ENCODE measurements at regions not wholly inside any gene's neighbourhood (a gene's known extent, or its start where the extent isn't known, plus 50 kb on each side); places are given as distances from the start of the nearest gene placed in this dataset.

DNA sequence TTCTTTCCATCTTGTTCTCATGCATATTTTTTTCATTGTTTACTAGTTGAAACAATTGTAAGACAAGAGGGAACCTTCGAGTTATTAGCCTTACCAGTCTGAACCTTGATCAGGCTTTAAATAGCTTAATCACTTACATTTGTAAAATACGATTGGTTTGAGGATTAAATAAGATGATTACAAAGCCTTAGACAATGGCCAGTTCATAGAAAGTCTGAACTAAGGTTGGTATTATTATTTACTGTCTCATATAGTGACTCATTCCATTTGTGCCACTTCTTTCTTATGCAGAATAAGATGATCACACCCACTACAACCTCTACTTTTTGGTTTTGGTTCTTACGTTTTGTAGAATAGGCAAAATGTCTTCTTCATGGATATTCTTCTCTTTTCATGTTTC, 94.1 kb downstream of the RPE65 start:
- H3K27ac Mint-ChIP-seq: no peak overlapping the region
- ATAC-seq (replicated peaks) (no peak), DNase-seq (no peak)
- no peaks in the 10 kb centered on the region for H3K36me3 Mint-ChIP-seq (ENCODE audit: insufficient read depth)
- H3K9me3 Mint-ChIP-seq: peaks cover 0 to 7% of the 10 kb centered on the region in 2 donors
- no peak overlapping the region for H3K4me3 Mint-ChIP-seq
- H3K27me3 Mint-ChIP-seq: peaks cover 0 to 6% of the 10 kb centered on the region in 2 donors
- no peaks in the 10 kb centered on the region for H3K4me1 Mint-ChIP-seq (ENCODE audit: low read depth in 2 of 2)

DNA sequence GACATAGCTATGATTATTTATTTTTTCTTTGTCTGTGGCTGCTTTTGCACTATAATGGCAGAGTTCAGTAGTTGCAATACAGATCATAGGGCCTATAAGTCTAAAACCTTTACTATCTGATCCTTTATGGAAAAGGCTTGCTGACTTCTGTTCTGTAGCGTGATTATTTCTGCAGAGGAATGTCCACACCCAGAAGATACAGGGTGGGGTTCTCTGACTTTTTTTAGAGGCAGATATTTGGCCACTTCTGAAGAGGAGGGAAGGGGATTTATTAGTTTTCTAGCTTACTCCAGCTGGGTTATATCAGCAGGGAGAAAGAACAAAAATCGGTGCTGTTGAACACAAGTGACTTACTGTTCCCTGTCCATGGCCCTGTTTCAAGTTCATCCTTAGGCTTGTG, 97.6 kb downstream of the RPE65 start:
- DNase-seq (no peak), ATAC-seq (replicated peaks) (no peak)
- no peaks in the 10 kb centered on the region for H3K36me3 Mint-ChIP-seq (ENCODE audit: insufficient read depth)
- H3K4me3 Mint-ChIP-seq: no peak overlapping the region
- H3K27ac Mint-ChIP-seq: no peak overlapping the region
- no peaks in the 10 kb centered on the region for H3K4me1 Mint-ChIP-seq (ENCODE audit: low read depth in 2 of 2)
- peaks cover 2 to 8% of the 10 kb centered on the region in 2 donors for H3K9me3 Mint-ChIP-seq
- no peaks in the 10 kb centered on the region for H3K27me3 Mint-ChIP-seq

DNA sequence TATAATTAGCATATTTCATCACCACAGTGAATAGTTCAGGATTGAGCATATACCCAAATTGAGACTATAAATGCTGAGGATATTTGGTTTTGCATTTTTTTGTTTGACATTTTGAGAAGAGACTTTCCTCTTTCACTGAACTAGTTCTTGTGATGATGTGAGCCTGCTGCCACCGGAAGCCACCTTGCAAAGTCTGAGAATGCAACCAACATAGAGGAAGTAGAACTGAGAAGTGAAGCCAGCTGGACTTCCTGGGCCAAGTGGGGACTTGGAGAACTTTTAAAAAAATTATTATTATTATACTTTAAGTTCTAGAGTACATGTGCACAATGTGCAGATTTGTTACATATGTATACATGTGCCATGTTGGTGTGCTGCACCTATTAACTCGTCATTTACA, 102.3 kb downstream of the RPE65 start:
- no peak overlapping the region for H3K4me3 Mint-ChIP-seq
- DNase-seq (no peak), ATAC-seq (replicated peaks) (peak; percentile 31)
- H3K4me1 Mint-ChIP-seq (ENCODE audit: low read depth in 2 of 2): no peaks in the 10 kb centered on the region
- H3K27me3 Mint-ChIP-seq: no peaks in the 10 kb centered on the region
- no peaks in the 10 kb centered on the region for H3K36me3 Mint-ChIP-seq (ENCODE audit: insufficient read depth)
- peaks cover 2 to 8% of the 10 kb centered on the region in 2 donors for H3K9me3 Mint-ChIP-seq
- no peak overlapping the region for H3K27ac Mint-ChIP-seq

DNA sequence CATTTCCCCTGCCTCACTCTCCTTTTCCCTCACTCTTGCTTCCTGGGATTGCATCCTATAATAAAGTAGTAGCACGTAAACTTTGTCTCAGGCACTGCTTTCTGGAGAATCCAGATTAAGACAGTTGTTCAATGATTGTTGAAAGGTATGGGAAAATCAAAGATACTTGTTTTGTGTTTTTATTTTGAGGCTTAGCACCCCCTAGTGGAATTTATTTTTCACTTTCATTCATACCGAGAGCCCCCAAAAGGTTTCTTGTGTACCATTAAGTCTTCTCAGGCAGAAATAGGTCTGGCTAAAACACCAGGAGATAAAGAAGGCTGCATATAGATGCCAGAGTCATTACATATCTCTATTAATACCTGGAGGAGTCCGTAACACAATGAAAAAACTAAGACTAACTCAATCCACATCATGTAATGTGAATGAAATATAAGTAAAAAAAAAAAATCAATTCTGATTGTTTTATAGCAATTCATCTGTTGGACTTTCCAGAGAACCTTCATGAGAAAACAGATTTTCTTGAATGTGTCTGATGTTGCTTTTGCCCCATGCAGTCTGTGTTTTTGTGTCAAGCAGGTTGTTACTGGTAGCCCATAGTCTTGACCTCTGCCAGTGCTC, 103.5 kb downstream of the RPE65 start:
- Mint-ChIP-seq H3K27ac (no peak overlapping the region), H3K9me3 (peaks cover 2 to 8% of the 10 kb centered on the region in 2 donors), H3K4me3 (no peak overlapping the region), H3K27me3 (no peaks in the 10 kb centered on the region), H3K36me3 (ENCODE audit: insufficient read depth) (no peaks in the 10 kb centered on the region), H3K4me1 (ENCODE audit: low read depth in 2 of 2) (no peaks in the 10 kb centered on the region)
- ATAC-seq (replicated peaks): no peak
- no peak for DNase-seq

DNA sequence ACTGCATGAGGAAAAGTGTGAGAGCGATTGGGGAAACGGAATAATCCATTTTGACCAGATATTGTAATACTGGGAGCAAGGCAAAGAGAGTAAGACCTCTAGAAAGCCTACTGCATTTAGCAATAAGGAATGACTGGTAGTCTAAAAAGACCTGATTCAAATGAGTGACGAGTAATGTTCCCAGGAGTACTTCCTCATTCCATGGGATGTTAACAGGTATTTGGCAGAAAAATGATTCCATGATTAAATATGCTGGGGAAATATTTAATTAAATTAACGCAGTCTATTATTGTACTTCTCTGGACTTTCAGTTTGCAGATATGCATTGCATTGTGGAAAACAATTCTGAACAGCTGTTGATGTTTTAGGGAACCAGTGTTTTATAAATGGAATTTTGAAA, 105.5 kb downstream of the RPE65 start:
- no peaks in the 10 kb centered on the region for H3K4me1 Mint-ChIP-seq (ENCODE audit: low read depth in 2 of 2)
- DNase-seq (no peak), ATAC-seq (replicated peaks) (no peak)
- no peak overlapping the region for H3K4me3 Mint-ChIP-seq
- peaks cover 2 to 4% of the 10 kb centered on the region in 2 donors for H3K9me3 Mint-ChIP-seq
- no peak overlapping the region for H3K27ac Mint-ChIP-seq
- H3K36me3 Mint-ChIP-seq (ENCODE audit: insufficient read depth): no peaks in the 10 kb centered on the region
- no peaks in the 10 kb centered on the region for H3K27me3 Mint-ChIP-seq

DNA sequence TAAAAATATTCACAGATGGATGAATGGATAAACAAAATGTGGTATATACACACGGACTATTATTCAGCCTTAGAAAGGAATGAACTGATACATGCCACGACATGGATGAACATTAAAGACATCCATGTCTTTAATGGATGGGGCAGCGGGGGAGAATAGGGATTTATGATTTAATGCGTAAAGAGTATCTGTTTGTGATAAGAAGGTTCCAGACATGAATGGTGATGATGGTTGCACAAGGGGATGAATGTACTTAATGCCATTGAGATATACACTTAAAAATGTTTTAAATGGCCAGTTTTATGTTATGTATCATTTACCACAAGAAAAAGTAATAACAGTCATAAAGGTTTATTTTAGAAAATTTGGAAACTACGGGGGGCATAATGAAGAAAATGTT, 108.6 kb upstream of the WLS start:
- Mint-ChIP-seq H3K4me3 (no peak overlapping the region), H3K9me3 (no peaks in the 10 kb centered on the region), H3K36me3 (ENCODE audit: insufficient read depth) (no peaks in the 10 kb centered on the region), H3K27me3 (no peaks in the 10 kb centered on the region), H3K4me1 (ENCODE audit: low read depth in 2 of 2) (no peaks in the 10 kb centered on the region), H3K27ac (no peak overlapping the region)
- DNase-seq: no peak
- no peak for ATAC-seq (replicated peaks)

DNA sequence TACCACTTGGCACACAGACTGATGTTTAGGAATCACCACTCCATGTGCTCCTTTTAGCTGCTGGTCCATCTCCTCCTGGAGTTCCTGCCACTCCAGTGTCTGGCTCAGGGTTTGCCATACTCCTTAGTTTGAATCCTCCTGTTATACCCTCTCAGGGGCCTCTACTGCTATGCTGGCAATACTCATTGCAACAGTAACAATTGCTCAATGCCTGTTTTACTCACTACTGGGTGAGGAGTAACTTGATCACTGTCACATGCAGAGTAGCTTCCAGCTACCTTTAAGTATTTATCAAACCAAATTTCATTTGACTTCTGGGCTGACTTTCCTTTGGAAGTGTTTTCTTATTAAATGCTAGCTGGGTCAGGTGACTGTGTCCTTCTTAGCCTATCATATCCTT, 107.2 kb upstream of the WLS start:
- ATAC-seq (replicated peaks) (no peak), DNase-seq (no peak)
- no peaks in the 10 kb centered on the region for H3K27me3 Mint-ChIP-seq
- no peaks in the 10 kb centered on the region for H3K36me3 Mint-ChIP-seq (ENCODE audit: insufficient read depth)
- peaks cover 0 to 2% of the 10 kb centered on the region in 2 donors for H3K9me3 Mint-ChIP-seq
- H3K27ac Mint-ChIP-seq: no peak overlapping the region
- H3K4me3 Mint-ChIP-seq: no peak overlapping the region
- H3K4me1 Mint-ChIP-seq (ENCODE audit: low read depth in 2 of 2): no peaks in the 10 kb centered on the region

DNA sequence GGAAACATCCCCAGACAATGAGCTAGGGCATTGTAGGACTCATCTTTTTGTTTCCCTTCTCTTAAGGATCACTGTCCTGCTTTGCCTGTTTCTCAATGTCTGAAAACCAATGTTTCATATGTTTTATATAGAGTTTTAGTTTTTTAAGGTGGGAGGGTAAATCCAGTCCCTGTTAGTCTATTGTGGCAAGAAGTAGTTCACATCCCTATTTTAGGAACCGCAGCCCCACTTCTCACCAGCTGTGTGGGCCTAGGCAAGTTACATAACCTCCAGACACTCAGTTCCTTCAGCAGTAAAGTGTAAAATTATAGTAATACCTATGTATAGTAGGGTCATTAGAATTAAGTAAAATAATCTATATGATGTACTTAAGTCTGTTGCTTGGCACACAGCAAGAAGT, 105.8 kb upstream of the WLS start:
- H3K27ac Mint-ChIP-seq: no peak overlapping the region
- H3K36me3 Mint-ChIP-seq (ENCODE audit: insufficient read depth): no peaks in the 10 kb centered on the region
- H3K27me3 Mint-ChIP-seq: no peaks in the 10 kb centered on the region
- ATAC-seq (replicated peaks) (no peak), DNase-seq (no peak)
- H3K4me1 Mint-ChIP-seq (ENCODE audit: low read depth in 2 of 2): no peaks in the 10 kb centered on the region
- H3K9me3 Mint-ChIP-seq: peaks cover 0 to 2% of the 10 kb centered on the region in 2 donors
- H3K4me3 Mint-ChIP-seq: no peak overlapping the region

DNA sequence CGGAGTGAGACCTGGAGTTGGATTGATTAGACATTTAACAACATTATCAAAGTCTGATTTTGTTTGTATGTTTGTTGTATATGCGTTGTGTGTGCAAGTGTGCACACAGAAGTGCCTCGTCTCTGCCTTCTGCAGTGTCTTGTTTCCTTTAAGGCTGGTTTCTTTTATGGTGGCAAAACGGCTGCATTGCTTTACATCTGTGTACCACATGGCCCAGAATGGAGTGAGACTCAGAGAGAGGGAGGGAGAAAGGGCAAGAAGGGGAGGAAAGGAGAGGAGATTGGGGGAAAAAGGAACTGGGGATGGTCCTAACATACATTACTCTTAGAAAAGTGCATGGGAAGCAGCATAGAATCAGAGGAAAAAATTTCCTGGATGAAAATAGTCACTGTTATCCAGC, 99.7 kb upstream of the WLS start:
- Mint-ChIP-seq H3K9me3 (peaks cover 0 to 5% of the 10 kb centered on the region in 2 donors), H3K4me3 (no peak overlapping the region), H3K36me3 (ENCODE audit: insufficient read depth) (no peaks in the 10 kb centered on the region), H3K27me3 (no peaks in the 10 kb centered on the region), H3K27ac (no peak overlapping the region), H3K4me1 (ENCODE audit: low read depth in 2 of 2) (no peaks in the 10 kb centered on the region)
- ATAC-seq (replicated peaks): no peak
- DNase-seq: no peak

DNA sequence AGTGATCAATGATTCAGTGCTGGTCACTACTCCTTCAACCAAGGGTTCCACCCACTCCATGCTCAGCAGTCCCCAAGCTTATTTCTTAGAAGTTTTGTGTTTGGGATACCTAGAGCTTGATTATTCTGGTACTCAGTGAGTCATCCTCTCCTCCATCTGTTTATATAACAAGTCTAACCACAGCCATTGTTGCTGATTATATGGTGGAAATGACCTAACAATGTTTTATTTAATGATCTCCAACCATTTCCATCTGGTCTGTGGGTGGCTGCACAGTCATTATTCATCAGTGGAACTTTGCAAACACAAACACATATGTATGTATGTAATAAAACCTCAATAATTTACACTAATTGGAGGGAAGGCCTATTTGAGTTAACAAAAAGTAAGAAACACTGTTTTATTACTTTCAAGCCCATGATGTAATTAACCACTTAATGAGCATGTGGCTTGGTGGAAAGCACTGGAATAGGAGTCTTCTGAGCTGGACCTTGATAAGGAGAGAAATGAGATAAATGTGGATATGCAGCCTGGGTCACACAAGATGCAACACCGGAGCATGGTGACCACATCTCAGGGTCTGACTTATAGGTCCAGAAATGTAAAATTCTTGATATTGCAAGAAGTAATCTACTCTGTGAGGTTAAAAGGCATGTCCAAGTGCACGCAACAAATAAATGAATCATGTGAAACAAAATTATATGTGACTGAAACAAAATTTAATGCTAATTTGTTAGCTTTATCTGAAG, 99.0 kb upstream of the WLS start:
- Mint-ChIP-seq H3K36me3 (ENCODE audit: insufficient read depth) (no peaks in the 10 kb centered on the region), H3K9me3 (peaks cover 0 to 5% of the 10 kb centered on the region in 2 donors), H3K27ac (no peak overlapping the region), H3K4me1 (ENCODE audit: low read depth in 2 of 2) (no peaks in the 10 kb centered on the region), H3K27me3 (no peaks in the 10 kb centered on the region), H3K4me3 (no peak overlapping the region)
- DNase-seq (no peak), ATAC-seq (replicated peaks) (no peak)

DNA sequence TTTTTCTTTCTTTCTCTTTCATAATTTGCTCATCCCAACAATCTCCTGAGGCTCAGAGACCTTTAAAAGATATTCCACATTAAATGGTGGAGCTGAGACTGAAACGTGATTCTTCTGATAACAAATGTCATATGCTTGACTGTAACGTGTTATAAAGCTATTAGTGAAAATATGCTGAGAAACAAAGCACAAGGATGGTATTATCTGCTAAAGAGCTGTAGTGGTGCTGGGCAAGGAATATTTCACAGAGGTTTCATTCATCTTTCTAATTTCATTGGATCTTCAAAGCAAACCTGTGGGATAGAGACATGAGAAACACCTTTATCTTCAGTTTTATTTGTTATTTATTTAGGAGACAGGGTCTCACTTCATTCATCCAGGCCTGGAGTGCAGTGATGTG, 98.1 kb upstream of the WLS start:
- Mint-ChIP-seq H3K9me3 (peaks cover 0 to 5% of the 10 kb centered on the region in 2 donors), H3K4me1 (ENCODE audit: low read depth in 2 of 2) (no peaks in the 10 kb centered on the region), H3K27ac (no peak overlapping the region), H3K4me3 (no peak overlapping the region), H3K36me3 (ENCODE audit: insufficient read depth) (no peaks in the 10 kb centered on the region), H3K27me3 (no peaks in the 10 kb centered on the region)
- DNase-seq (no peak), ATAC-seq (replicated peaks) (no peak)

DNA sequence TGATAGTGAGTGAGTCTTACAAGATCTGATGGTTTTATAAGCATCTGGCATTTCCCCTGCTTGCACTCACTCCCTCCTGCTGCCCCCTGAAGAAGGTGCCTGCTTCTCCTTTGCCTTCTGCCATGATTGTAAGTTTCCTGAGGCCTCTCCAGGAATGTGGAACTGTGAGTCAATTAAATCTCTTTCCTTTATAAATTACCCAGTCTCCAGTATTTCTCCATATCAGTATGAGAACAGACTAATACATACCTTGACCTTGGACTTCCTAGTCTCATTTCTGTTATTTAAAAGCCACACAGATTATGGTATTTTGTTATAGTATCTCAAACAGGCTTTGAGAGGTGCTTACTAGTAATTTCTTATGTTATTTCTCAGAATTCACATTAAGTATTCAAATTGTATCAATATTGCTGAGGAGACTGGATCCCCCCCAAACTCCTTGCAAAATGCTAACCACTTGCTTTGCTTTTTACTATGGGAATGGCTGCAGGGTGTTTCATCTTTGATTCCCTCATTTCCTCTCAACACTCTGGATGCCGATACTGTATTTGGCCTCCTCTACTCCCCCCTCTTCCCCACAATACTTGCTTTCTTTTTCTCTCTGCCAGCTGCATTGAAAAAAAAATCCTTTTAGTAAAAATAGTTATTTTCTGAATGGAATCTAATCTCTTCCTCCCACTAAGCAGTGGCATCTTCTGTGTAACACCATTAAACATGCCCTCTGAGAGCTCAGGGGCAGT, 96.9 kb upstream of the WLS start:
- peaks cover 0 to 2% of the 10 kb centered on the region in 2 donors for H3K9me3 Mint-ChIP-seq
- H3K27ac Mint-ChIP-seq: no peak overlapping the region
- ATAC-seq (replicated peaks): no peak
- H3K4me3 Mint-ChIP-seq: no peak overlapping the region
- H3K27me3 Mint-ChIP-seq: no peaks in the 10 kb centered on the region
- no peaks in the 10 kb centered on the region for H3K4me1 Mint-ChIP-seq (ENCODE audit: low read depth in 2 of 2)
- DNase-seq: no peak
- no peaks in the 10 kb centered on the region for H3K36me3 Mint-ChIP-seq (ENCODE audit: insufficient read depth)

DNA sequence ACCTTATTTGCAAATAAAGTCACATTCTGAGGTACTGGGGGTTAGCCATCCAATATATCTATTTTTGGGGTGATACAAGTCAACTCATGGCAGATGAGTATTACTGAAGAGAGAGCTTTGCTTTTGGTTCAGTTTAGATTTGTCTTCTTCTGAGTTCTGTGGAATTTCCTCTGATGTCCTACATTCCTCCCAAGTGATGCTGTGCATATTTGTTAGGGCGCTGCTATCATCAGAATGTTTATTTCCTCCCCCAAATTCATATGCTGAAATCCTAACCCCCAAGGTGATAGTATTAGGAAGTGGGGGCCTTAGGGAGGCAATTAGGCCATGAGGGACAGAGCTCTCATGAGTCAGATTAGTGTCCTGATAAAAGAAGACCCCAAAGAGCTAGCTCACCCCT, 96.2 kb upstream of the WLS start:
- Mint-ChIP-seq H3K9me3 (peaks cover 0 to 4% of the 10 kb centered on the region in 2 donors), H3K4me3 (no peak overlapping the region), H3K36me3 (ENCODE audit: insufficient read depth) (no peaks in the 10 kb centered on the region), H3K27ac (no peak overlapping the region), H3K4me1 (ENCODE audit: low read depth in 2 of 2) (no peaks in the 10 kb centered on the region), H3K27me3 (no peaks in the 10 kb centered on the region)
- ATAC-seq (replicated peaks): no peak
- no peak for DNase-seq

DNA sequence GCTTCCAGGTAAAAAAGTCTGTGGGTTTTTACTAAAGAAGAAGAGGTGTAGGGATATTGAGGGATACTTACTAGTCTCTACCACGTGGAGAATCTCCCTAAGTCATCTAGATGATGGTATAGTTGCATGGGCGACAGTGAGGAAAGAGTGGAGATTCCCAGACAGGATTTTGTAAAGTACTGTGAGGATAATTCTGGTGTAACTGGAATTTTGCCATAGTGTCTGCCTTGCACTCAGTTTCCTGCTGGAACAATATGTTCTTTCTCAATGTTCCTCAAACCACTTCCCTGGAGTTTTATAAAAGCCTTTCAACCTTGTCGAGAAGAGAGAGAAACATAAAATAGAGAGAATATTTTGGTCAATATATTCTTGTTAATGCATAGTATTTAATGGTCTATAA, 95.1 kb upstream of the WLS start:
- DNase-seq (no peak), ATAC-seq (replicated peaks) (no peak)
- no peak overlapping the region for H3K4me3 Mint-ChIP-seq
- H3K9me3 Mint-ChIP-seq: peaks cover 0 to 2% of the 10 kb centered on the region in 2 donors
- no peaks in the 10 kb centered on the region for H3K36me3 Mint-ChIP-seq (ENCODE audit: insufficient read depth)
- no peaks in the 10 kb centered on the region for H3K27me3 Mint-ChIP-seq
- H3K27ac Mint-ChIP-seq: no peak overlapping the region
- no peaks in the 10 kb centered on the region for H3K4me1 Mint-ChIP-seq (ENCODE audit: low read depth in 2 of 2)
